Spleen (tissue), 11 donors: ENCODE measurements at regions not wholly inside any gene's neighbourhood (a gene's known extent, or its start where the extent isn't known, plus 50 kb on each side); places are given as distances from the start of the nearest gene placed in this dataset.

Experiments
- DNase-seq: peaks from one replicate; pipeline ENCODE4 v3.0.0-alpha.2; 2020
- H3K27ac ChIP-seq, 8 donors: fragments of 200-600 bp; sonication (generic) in 7 of 8; 1 replicate in 4 of 8; 2 replicates in 4 of 8; pipeline versions ENCODE4 v1.5.0 to v1.8.0; 2016 to 2021; ENCODE audit warnings: inconsistent platforms in 4 of 8, mild to moderate bottlenecking in 4 of 8, moderate library complexity in 1 of 8
- H3K27me3 ChIP-seq, 7 donors: fragments of 200-600 bp; sonication (generic) in 6 of 7; replicated peaks in 1 of 7; 1 replicate in 4 of 7; 2 replicates in 3 of 7; pipeline versions ENCODE4 v1.5.0 to v1.8.0; 2016 to 2021; ENCODE audit warnings: inconsistent platforms in 3 of 7, mild to moderate bottlenecking in 1 of 7
- H3K36me3 ChIP-seq, 6 donors: fragments of 200-600 bp; sonication (generic) in 5 of 6; 1 replicate in 4 of 6; 2 replicates in 2 of 6; pipeline versions ENCODE4 v1.5.0 to v1.8.0; 2016 to 2021; ENCODE audit warnings: inconsistent platforms in 2 of 6
- H3K4me1 ChIP-seq, 6 donors: fragments of 200-600 bp; sonication (generic) in 5 of 6; 1 replicate in 3 of 6; 2 replicates in 3 of 6; pipeline versions ENCODE4 v1.5.0 to v1.8.0; 2016 to 2021; ENCODE audit warnings: inconsistent platforms in 3 of 6
- H3K4me3 ChIP-seq, 8 donors: fragments of 200-600 bp; sonication (generic) in 7 of 8; 1 replicate in 4 of 8; 2 replicates in 4 of 8; pipeline versions ENCODE4 v1.5.0 to v1.8.0; 2016 to 2021; ENCODE audit warnings: inconsistent platforms in 4 of 8, mild to moderate bottlenecking in 4 of 8, moderate library complexity in 2 of 8
- H3K9me3 ChIP-seq, 8 donors: fragments of 200-600 bp; sonication (generic) in 7 of 8; 1 replicate in 4 of 8; 2 replicates in 4 of 8; pipeline versions ENCODE4 v1.5.0 to v1.8.0; 2016 to 2021; ENCODE audit warnings: inconsistent platforms in 4 of 8
- CTCF ChIP-seq, 11 experiments: fragments of 200-600 bp in 7 of 11; fragments of 450-650 bp in 4 of 11; sonication (generic) in 4 of 11; IDR thresholded peaks in 8 of 11; conservative IDR thresholded peaks in 3 of 11; 1 replicate in 7 of 11; 2 replicates in 4 of 11; pipeline versions ENCODE4 v1.4.0 to v1.8.0; 2016 to 2021; ENCODE audit warnings: antibody characterized with exemption in 11 of 11, inconsistent platforms in 4 of 11, mild to moderate bottlenecking in 1 of 11
- POLR2A ChIP-seq, 3 donors: fragments of 450-650 bp; IDR thresholded peaks; one replicate each; pipeline ENCODE4 v1.5.1; 2017; ENCODE audit warnings: antibody characterized with exemption in 3 of 3, mild to moderate bottlenecking in 1 of 3
- POLR2AphosphoS5 ChIP-seq, 3 donors: sonication (generic); formaldehyde crosslinking; IDR thresholded peaks; one replicate each; pipeline ENCODE4 v1.5.1; 2017; ENCODE audit warnings: antibody characterized with exemption in 3 of 3
- WGBS, 5 donors: extraction: QIAGEN DNeasy Blood & Tissue Kit in 3 of 5; methylation state at CpG; one replicate each; pipeline versions ENCODE4 v1.1.5 to v1.1.7; 2013 to 2018; 5-methylcytosine and 5-hydroxymethylcytosine counted together
- intact Hi-C: fragments of 100-400 bp; cut with DNase I; formaldehyde crosslinking; loops from one replicate; pipeline ENCODE4 v1.15.0; 2023; ENCODE audit warnings: low total_unique reads
- donor health status: healthy with polysubstance abuse.
- donor health status: DM: no; HTN: no; CAD: no; lungs with moderate emphysema.
- donor health status: DM: no; HTN: no; CAD: no.
- donor health status: Bipolar disorder and iron deficiency.
- donor health status: healthy.
- donor health status: DM: no; HTN: no; CAD: no.
- donor health status: DM: yes; HTN: yes; CAD: no.

GRCh38 chr11:112885744-112886433 is 75.3 kb upstream of the NCAM1 start:
- intact Hi-C loops = no loop called here
- H3K4me3 ChIP-seq = no peak overlapping the region
- H3K27me3 ChIP-seq = peaks cover 0 to 2% (median 0%) of the 10 kb centered on the region in 7 donors
- H3K36me3 ChIP-seq = no peaks in the 10 kb centered on the region
- H3K9me3 ChIP-seq = no peaks in the 10 kb centered on the region
- 89 to 96% (median 90%) methylated on average over 7 of the region's 7 CpGs for WGBS, 5 donors
- H3K4me1 ChIP-seq = peaks cover 0 to 15% (median 0%) of the 10 kb centered on the region in 6 donors
- no peak for TF ChIP-seq POLR2AphosphoS5 (IDR thresholded peaks at IDR 0.05)
- TF ChIP-seq CTCF (IDR thresholded peaks at IDR 0.05 in 8 of 11, conservative IDR thresholded peaks at IDR 0.05 in 3 of 11) = no peak
- no peak for TF ChIP-seq POLR2A (IDR thresholded peaks at IDR 0.05)
- DNase-seq = no peak
- no peak overlapping the region for H3K27ac ChIP-seq

- no peak for DNase-seq
- no peaks in the 10 kb centered on the region for H3K36me3 ChIP-seq
- H3K27ac ChIP-seq = no peak overlapping the region
- peaks cover 0 to 7% (median 0%) of the 10 kb centered on the region in 6 donors for H3K4me1 ChIP-seq
- intact Hi-C loops = no loop called here
- no peaks in the 10 kb centered on the region for H3K9me3 ChIP-seq
- no peak overlapping the region for H3K4me3 ChIP-seq
- 74 to 86% (median 83%) methylated on average over 7 of the region's 7 CpGs for WGBS, 5 donors
- peaks cover 0 to 10% (median 0%) of the 10 kb centered on the region in 7 donors for H3K27me3 ChIP-seq
- TF ChIP-seq POLR2AphosphoS5 (IDR thresholded peaks at IDR 0.05) (no peak), POLR2A (IDR thresholded peaks at IDR 0.05) (no peak), CTCF (IDR thresholded peaks at IDR 0.05 in 8 of 11, conservative IDR thresholded peaks at IDR 0.05 in 3 of 11) (no peak)
These were observed 74.5 kb upstream of the NCAM1 start for GRCh38 chr11:112886434-112887370.

- DNase-seq = no peak
- intact Hi-C loops = no loop called here
- Histone ChIP-seq H3K27me3 (peaks cover 0 to 10% (median 0%) of the 10 kb centered on the region in 7 donors), H3K9me3 (no peaks in the 10 kb centered on the region), H3K4me1 (no peaks in the 10 kb centered on the region), H3K4me3 (no peak overlapping the region), H3K36me3 (no peaks in the 10 kb centered on the region), H3K27ac (no peak overlapping the region)
- 86 to 99% (median 95%) methylated on average over 3 of the region's 3 CpGs for WGBS, 5 donors
- TF ChIP-seq CTCF (IDR thresholded peaks at IDR 0.05 in 8 of 11, conservative IDR thresholded peaks at IDR 0.05 in 3 of 11) (no peak), POLR2A (IDR thresholded peaks at IDR 0.05) (no peak), POLR2AphosphoS5 (IDR thresholded peaks at IDR 0.05) (no peak)
These were observed 71.8 kb upstream of the NCAM1 start for GRCh38 chr11:112889446-112889845.
